Upper lobe of left lung (tissue), 4 donors: ENCODE measurements at regions not wholly inside any gene's neighbourhood (a gene's known extent, or its start where the extent isn't known, plus 50 kb on each side); places are given as distances from the start of the nearest gene placed in this dataset.

Source experiments
- EP300 ChIP-seq, 4 donors: sonication (generic); formaldehyde crosslinking; IDR thresholded peaks; one replicate each; pipeline ENCODE4 v1.5.1; 2017; ENCODE audit warnings: antibody characterized with exemption in 4 of 4, control low read depth in 2 of 4
- POLR2A ChIP-seq, 4 donors: fragments of 450-650 bp; IDR thresholded peaks; one replicate each; pipeline ENCODE4 v1.5.1; 2016 to 2017; ENCODE audit warnings: antibody characterized with exemption in 4 of 4, mild to moderate bottlenecking in 2 of 4
- POLR2AphosphoS5 ChIP-seq, 2 donors: sonication (generic); formaldehyde crosslinking; IDR thresholded peaks; one replicate each; pipeline ENCODE4 v1.5.1; 2017; ENCODE audit warnings: antibody characterized with exemption in 2 of 2
- TF ChIP-seq, protein P1 (sequence below), 6 experiments: fragments of 450-650 bp in 4 of 6; fragments of 200-600 bp in 2 of 6; sonication (generic) in 2 of 6; IDR thresholded peaks; one replicate each; pipeline ENCODE4 v1.5.1; 2016 to 2019; ENCODE audit warnings: antibody characterized with exemption in 6 of 6

DNA sequence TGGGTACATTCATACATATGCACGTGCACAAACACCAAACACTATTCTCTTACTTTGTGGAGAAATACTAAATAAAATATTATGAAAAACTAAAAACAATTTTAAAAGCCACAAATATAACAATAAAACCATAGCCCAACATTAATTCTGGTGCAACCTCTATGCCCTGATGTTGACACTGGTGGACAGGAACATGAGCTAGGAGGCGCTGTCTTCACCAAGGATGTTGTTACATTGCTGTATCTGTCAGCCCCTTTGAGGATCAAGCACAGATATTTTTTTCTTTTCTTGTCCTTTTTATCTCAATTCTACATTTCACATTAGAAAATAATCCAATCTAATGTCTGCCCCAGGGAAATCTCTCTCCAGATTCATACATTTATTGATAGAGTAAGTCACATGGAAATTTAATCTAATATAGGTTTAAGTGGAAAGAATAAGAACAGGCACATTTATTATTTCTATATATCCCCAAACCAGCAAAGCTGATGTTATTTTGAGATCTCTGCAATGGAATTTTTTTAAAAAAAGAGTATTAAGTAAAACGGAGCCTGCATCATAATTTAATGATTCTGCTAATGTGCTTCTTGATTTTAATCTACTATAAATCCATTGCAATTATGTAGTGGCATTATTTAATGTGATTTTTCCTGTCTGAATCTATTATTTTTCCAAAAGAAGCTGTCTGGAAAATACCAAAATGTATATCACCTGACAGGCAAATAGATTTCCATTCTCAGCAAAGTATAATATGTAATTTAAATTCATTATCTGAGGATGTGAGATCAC is 716.5 kb downstream of the MTRR start:
- TF ChIP-seq, protein P1, sequence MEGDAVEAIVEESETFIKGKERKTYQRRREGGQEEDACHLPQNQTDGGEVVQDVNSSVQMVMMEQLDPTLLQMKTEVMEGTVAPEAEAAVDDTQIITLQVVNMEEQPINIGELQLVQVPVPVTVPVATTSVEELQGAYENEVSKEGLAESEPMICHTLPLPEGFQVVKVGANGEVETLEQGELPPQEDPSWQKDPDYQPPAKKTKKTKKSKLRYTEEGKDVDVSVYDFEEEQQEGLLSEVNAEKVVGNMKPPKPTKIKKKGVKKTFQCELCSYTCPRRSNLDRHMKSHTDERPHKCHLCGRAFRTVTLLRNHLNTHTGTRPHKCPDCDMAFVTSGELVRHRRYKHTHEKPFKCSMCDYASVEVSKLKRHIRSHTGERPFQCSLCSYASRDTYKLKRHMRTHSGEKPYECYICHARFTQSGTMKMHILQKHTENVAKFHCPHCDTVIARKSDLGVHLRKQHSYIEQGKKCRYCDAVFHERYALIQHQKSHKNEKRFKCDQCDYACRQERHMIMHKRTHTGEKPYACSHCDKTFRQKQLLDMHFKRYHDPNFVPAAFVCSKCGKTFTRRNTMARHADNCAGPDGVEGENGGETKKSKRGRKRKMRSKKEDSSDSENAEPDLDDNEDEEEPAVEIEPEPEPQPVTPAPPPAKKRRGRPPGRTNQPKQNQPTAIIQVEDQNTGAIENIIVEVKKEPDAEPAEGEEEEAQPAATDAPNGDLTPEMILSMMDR (IDR thresholded peaks at IDR 0.05) = no peak
- no peak for TF ChIP-seq POLR2AphosphoS5 (IDR thresholded peaks at IDR 0.05)
- no peak for TF ChIP-seq POLR2A (IDR thresholded peaks at IDR 0.05)
- TF ChIP-seq EP300 (IDR thresholded peaks at IDR 0.05) = no peak
